ENCODE measurements at regions not wholly inside any gene's neighbourhood (a gene's known extent, or its start where the extent isn't known, plus 50 kb on each side); places are given as distances from the start of the nearest gene placed in this dataset.

DNA sequence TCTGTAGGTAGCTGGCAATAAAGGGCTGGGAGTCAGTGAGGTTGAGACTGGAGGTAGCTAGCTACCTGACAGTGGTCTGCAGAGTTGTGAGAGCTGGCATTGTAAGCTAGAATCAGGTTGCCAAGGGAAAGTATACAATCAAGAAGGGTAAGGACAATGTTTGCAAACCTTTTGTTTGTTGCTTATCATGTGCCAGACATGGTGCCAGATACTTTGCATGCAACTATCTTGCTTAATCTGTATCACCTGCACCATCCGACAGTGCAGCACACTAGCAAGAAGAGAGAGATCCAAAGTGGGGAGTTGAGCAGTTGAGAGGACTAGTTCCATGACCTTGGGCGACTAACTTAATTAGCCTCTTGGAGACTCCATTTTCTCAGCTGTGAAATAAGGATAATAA, 236.4 kb downstream of the PDCD6IP start:
- 100% methylated on average over 1 of the region's 2 CpGs for WGBS (ENCODE audit: insufficient coverage)
- no peak overlapping the region for H3K4me3 Mint-ChIP-seq
- no peak for DNase-seq
- no peak overlapping the region for H3K27ac ChIP-seq (ENCODE audit: low read length in 2 of 2)
- no peak overlapping the region for H3K9ac ChIP-seq (ENCODE audit: low read length)
- no peaks in the 10 kb centered on the region for H4K20me1 ChIP-seq (ENCODE audit: control insufficient read depth, insufficient read depth, low read length, poor library complexity, severe bottlenecking)
- H3K4me2 ChIP-seq (replicated peaks; ENCODE audit: low read depth, low read length, poor library complexity, severe bottlenecking): no peak overlapping the region
- intact Hi-C loops (cut with micrococcal nuclease): no loop called here
- H3K27me3 ChIP-seq (replicated peaks in 1 of 4; ENCODE audit: control extremely low read depth in 1 of 4, control insufficient read depth in 3 of 4, insufficient read depth in 4 of 4, low read length in 3 of 4): no peaks in the 10 kb centered on the region
- POLR2A ChIA-PET: no interaction called here
- H3K36me3 ChIP-seq (replicated peaks in 1 of 2; ENCODE audit: control extremely low read depth in 1 of 2, control insufficient read depth in 1 of 2, extremely low read depth in 1 of 2, insufficient read depth in 2 of 2, low read length in 1 of 2): no peaks in the 10 kb centered on the region
- no peaks in the 10 kb centered on the region for H3K27me3 Mint-ChIP-seq
- ATAC-seq (ENCODE audit: low read depth): no peak
- no peak overlapping the region for H3K4me3 ChIP-seq (ENCODE audit: control extremely low read depth in 1 of 5, extremely low read depth in 1 of 5, insufficient read depth in 1 of 5, low read depth in 2 of 5, low read length in 4 of 5)
- CTCF ChIA-PET: interaction anchor here (1.3 kb wide), 1 partner anchor 152 kb away, joined by 3 read pairs; no protein-coding TSS in a partner anchor
- no peaks in the 10 kb centered on the region for H3K9me3 Mint-ChIP-seq (ENCODE audit: insufficient read depth)
- no peak overlapping the region for H3K27ac Mint-ChIP-seq
- no peaks in the 10 kb centered on the region for H3K9me3 ChIP-seq (ENCODE audit: control extremely low read depth in 1 of 3, control insufficient read depth in 2 of 3, insufficient read depth in 1 of 3, low read length in 2 of 3)
- H3K4me1 ChIP-seq (ENCODE audit: control insufficient read depth in 2 of 2, insufficient read depth in 2 of 2, low read length in 2 of 2): no peaks in the 10 kb centered on the region
- H3K4me1 Mint-ChIP-seq: no peaks in the 10 kb centered on the region
- H3K79me2 ChIP-seq (ENCODE audit: control insufficient read depth, insufficient read depth, low read length): no peaks in the 10 kb centered on the region
- TF ChIP-seq, protein P1, sequence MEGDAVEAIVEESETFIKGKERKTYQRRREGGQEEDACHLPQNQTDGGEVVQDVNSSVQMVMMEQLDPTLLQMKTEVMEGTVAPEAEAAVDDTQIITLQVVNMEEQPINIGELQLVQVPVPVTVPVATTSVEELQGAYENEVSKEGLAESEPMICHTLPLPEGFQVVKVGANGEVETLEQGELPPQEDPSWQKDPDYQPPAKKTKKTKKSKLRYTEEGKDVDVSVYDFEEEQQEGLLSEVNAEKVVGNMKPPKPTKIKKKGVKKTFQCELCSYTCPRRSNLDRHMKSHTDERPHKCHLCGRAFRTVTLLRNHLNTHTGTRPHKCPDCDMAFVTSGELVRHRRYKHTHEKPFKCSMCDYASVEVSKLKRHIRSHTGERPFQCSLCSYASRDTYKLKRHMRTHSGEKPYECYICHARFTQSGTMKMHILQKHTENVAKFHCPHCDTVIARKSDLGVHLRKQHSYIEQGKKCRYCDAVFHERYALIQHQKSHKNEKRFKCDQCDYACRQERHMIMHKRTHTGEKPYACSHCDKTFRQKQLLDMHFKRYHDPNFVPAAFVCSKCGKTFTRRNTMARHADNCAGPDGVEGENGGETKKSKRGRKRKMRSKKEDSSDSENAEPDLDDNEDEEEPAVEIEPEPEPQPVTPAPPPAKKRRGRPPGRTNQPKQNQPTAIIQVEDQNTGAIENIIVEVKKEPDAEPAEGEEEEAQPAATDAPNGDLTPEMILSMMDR (IDR thresholded peaks at IDR 0.05): no peak
- TF ChIP-seq EZH2 (IDR thresholded peaks at IDR 0.05; ENCODE audit: borderline replicate concordance, insufficient read depth, low read depth, low read length, poor library complexity, severe bottlenecking): no peak
- no peak overlapping the region for H2AFZ ChIP-seq (ENCODE audit: insufficient read depth, low read depth, low read length, poor library complexity, severe bottlenecking)

DNA sequence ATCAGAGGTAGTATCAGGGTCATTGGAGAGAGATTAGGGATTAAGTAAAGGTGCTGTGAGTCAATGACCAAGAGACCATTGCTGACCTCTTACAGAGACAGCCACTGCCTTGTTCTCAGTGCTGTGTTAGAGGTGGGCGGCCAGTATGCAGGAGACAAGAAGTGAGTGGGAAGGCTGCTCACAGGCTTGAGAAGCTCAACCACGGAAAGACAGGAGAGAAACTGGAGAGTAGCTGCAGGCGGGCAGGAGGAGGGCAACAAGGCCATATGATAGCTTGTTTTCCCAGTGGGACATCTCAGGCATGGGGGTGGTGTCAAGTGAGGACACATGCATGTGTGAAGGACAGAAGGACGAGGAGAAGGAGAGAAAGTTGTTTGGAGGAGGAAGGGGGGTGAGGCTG, 237.3 kb downstream of the PDCD6IP start:
- intact Hi-C loops (cut with micrococcal nuclease): no loop called here
- no peaks in the 10 kb centered on the region for H3K4me1 ChIP-seq (ENCODE audit: control insufficient read depth in 2 of 2, insufficient read depth in 2 of 2, low read length in 2 of 2)

More for the DNA sequence above, 237.3 kb downstream of the PDCD6IP start:
- POLR2A ChIA-PET: no interaction called here
- Mint-ChIP-seq H3K27me3 (no peaks in the 10 kb centered on the region), H3K9me3 (ENCODE audit: insufficient read depth) (no peaks in the 10 kb centered on the region), H3K4me1 (no peaks in the 10 kb centered on the region), H3K27ac (no peak overlapping the region), H3K4me3 (no peak overlapping the region)
- H3K27ac ChIP-seq (ENCODE audit: low read length in 2 of 2): no peak overlapping the region
- DNase-seq (no peak), ATAC-seq (ENCODE audit: low read depth) (no peak)
- WGBS (ENCODE audit: insufficient coverage): 83% methylated on average over 3 of the region's 4 CpGs
- CTCF ChIA-PET: interaction anchor here (1.3 kb wide), 1 partner anchor 153 kb away, joined by 3 read pairs; no protein-coding TSS in a partner anchor
- no peak overlapping the region for H3K9ac ChIP-seq (ENCODE audit: low read length)
- no peak for TF ChIP-seq EZH2 (IDR thresholded peaks at IDR 0.05; ENCODE audit: borderline replicate concordance, insufficient read depth, low read depth, low read length, poor library complexity, severe bottlenecking)
- TF ChIP-seq, protein P1 (IDR thresholded peaks at IDR 0.05): no peak
- H3K27me3 ChIP-seq (replicated peaks in 1 of 4; ENCODE audit: control extremely low read depth in 1 of 4, control insufficient read depth in 3 of 4, insufficient read depth in 4 of 4, low read length in 3 of 4): no peaks in the 10 kb centered on the region
- H2AFZ ChIP-seq (ENCODE audit: insufficient read depth, low read depth, low read length, poor library complexity, severe bottlenecking): no peak overlapping the region
- H3K4me3 ChIP-seq (ENCODE audit: control extremely low read depth in 1 of 5, extremely low read depth in 1 of 5, insufficient read depth in 1 of 5, low read depth in 2 of 5, low read length in 4 of 5): no peak overlapping the region
- H3K9me3 ChIP-seq (ENCODE audit: control extremely low read depth in 1 of 3, control insufficient read depth in 2 of 3, insufficient read depth in 1 of 3, low read length in 2 of 3): no peaks in the 10 kb centered on the region
- no peaks in the 10 kb centered on the region for H3K79me2 ChIP-seq (ENCODE audit: control insufficient read depth, insufficient read depth, low read length)
- no peak overlapping the region for H3K4me2 ChIP-seq (replicated peaks; ENCODE audit: low read depth, low read length, poor library complexity, severe bottlenecking)
- no peaks in the 10 kb centered on the region for H4K20me1 ChIP-seq (ENCODE audit: control insufficient read depth, insufficient read depth, low read length, poor library complexity, severe bottlenecking)
- no peaks in the 10 kb centered on the region for H3K36me3 ChIP-seq (replicated peaks in 1 of 2; ENCODE audit: control extremely low read depth in 1 of 2, control insufficient read depth in 1 of 2, extremely low read depth in 1 of 2, insufficient read depth in 2 of 2, low read length in 1 of 2)
